ENCODE measurements at regions not wholly inside any gene's neighbourhood (a gene's known extent, or its start where the extent isn't known, plus 50 kb on each side); places are given as distances from the start of the nearest gene placed in this dataset.

DNA sequence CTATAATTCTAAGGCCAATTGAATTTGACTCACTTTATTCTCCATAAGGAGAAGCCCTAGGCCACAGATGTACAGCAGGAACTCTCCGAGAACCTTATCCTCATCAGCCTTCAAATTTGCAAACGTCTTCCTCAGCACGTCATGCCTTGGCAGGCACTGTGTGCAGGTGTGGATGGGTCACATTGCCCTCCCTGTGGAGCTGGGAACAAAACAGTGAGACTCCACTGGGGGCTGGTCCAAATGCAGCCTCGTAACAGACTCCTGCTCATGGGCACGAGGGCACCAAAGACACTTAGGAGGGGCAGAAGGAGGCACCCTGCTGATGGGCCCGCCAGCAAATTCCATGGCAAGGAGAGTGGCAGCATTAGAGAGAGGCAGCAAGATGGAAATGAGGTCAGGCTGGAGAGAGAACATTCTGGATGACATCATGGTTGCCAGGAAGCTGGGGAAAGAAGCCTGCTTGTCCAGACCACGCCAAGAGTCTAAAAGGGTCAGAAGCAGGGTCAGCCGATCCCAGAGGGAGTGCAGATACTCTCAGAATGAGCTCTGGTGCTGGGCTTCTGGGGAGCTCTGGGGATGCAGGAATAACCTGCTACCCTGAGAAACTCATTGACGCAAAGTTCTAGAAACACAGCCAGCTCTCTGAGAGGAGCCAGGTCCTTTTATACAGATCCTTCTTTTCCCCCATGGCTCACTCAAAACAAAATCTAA lies 242.2 kb downstream of the B3GLCT start:
- no peak for DNase-seq (ENCODE audit: low read depth)

GRCh38 chr13:31442571-31442970 lies 242.8 kb downstream of the B3GLCT start:
- DNase-seq (ENCODE audit: low read depth) = no peak

DNA sequence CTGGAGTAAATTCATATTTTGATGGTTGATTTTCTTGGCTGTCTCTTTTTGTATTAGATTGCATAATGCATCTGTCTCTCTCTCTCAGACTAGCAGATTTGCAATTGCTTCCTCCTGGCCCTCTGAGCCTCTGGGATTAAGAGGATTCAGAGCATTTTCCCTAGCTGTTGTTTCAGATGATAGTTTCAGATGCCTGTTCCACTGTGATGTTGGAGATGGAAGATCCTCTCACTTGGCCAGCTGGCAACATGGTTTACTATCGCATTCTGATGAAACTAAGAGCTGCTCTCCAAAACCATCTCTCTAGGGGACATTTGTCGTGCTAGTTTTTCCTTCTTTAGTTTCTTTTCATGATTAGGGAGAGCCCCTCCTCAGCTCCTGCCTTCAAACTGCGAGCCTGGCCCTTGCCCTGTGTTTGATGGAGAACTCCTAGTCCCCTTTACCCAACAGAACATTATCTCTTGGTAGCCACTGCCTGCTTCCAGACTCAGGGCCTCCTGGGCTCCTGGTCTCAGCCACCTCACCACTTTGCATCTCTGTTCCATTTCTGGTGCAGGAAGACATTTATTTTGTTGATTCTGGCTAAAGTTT lies 244.6 kb downstream of the B3GLCT start:
- no peak for DNase-seq (ENCODE audit: low read depth)

GRCh38 chr13:31452525-31452924 lies 252.8 kb downstream of the B3GLCT start:
- DNase-seq (ENCODE audit: low read depth) = no peak

DNA sequence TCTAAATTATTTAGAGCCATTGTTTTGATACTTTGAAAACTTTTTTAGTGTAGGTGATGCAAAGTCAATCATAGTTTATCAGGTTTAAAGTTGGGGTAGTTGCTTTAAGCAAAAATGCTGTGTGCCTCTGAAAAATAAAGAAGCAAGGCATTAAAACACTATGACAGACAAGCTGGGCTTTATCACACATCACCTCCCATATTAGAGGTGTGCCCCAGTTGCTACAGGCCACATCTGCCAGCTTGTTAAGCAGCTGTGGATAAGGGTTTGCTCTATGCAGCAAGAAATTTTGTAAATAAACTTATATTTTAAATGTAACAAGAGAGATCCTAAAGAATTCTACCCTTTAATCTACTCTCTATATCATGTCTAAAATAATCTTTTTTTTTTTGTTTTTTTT lies 255.8 kb downstream of the B3GLCT start:
- no peak for DNase-seq (ENCODE audit: low read depth)

- DNase-seq (ENCODE audit: low read depth) = no peak
These were observed 256.3 kb downstream of the B3GLCT start for GRCh38 chr13:31456056-31456455.

GRCh38 chr13:31460061-31460460 lies 260.3 kb downstream of the B3GLCT start:
- no peak for DNase-seq (ENCODE audit: low read depth)

- DNase-seq (ENCODE audit: low read depth) = no peak
These were observed 262.1 kb downstream of the B3GLCT start for GRCh38 chr13:31461923-31462322.

- DNase-seq (ENCODE audit: low read depth) = no peak
These were observed 263.0 kb downstream of the B3GLCT start for GRCh38 chr13:31462766-31463165.

GRCh38 chr13:31468114-31468902 lies 268.5 kb downstream of the B3GLCT start:
- DNase-seq (ENCODE audit: low read depth) = no peak

- no peak for DNase-seq (ENCODE audit: low read depth)
These were observed 269.6 kb downstream of the B3GLCT start for GRCh38 chr13:31469377-31469776.

DNA sequence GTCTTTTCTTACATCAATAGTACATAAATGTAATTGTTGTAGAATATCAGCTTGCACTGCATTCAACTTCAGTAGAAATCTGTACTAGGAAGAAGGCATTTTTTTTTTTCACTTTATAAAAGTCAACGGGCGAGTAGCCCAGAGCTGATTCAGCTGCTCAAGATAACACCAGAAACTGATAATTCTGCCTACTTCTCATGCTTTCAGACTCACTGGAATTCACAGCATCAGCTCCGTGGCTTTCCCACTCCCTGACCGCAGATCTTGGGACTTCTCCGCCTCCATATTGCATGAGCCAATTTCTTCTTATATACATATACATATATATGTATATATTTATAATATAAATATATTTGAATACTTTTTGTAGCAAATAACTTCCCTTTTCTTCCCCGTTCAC lies 263.1 kb upstream of the RXFP2 start:
- DNase-seq (ENCODE audit: low read depth) = no peak

DNA sequence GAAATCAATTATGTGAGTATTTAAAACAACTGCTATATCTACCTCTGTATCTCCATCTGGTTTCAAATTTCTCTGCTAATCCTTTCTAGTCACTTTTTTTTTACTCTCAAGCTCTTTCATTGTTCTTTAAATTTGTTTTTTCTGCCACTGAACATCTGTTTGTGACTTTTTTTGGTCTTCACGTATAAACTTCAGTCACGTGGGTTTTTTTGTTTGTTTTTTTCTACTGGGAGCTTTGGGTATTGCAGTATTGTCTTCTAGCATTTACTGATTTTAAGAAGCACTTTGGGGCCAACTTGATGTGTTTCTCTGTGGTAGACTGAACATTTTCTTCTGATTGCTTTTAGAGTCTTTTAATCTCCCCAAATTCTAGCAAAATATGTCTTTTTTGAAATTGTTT lies 262.6 kb upstream of the RXFP2 start:
- no peak for DNase-seq (ENCODE audit: low read depth)

GRCh38 chr13:31477961-31478360 lies 261.4 kb upstream of the RXFP2 start:
- DNase-seq (ENCODE audit: low read depth) = no peak

DNA sequence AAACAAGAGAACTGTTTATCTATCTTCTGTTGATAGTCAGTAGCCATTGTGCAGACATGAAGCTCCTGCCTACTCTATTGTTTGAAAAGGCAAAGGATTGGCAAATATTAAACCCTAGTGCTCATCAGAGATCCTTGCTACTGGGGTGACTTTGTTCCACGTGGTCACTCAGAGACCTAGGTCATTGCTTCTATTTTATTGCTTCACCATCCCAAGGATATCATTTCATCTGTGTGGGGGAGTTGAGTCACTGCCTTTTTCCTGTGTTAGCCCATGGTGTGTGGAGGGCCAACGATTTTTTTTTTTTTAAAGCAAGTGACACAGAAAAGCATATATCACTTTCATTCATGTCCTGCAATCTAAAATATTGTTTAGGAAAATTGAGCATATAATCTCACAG lies 254.1 kb upstream of the RXFP2 start:
- DNase-seq (ENCODE audit: low read depth) = no peak

DNA sequence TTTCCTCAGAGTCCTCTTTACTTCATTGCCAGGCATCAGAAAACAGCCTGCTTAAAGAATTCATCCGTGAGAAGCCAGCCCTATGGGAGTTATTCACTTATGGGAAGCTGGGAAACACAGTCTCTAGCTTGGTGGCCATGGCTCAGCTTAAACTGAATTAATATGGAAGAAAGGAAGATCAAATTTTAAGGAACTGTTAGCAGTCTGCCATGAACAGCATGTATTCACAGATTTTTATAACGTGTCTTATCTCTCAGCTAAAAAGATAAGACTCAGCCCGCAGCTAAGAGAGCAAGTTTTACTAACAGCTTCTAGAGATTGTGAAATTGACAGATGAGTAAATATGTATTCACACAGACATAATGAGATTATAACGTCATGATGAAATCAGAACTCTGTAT lies 253.7 kb upstream of the RXFP2 start:
- no peak for DNase-seq (ENCODE audit: low read depth)

GRCh38 chr13:31495336-31495735 lies 244.0 kb upstream of the RXFP2 start:
- DNase-seq (ENCODE audit: low read depth) = no peak

DNA sequence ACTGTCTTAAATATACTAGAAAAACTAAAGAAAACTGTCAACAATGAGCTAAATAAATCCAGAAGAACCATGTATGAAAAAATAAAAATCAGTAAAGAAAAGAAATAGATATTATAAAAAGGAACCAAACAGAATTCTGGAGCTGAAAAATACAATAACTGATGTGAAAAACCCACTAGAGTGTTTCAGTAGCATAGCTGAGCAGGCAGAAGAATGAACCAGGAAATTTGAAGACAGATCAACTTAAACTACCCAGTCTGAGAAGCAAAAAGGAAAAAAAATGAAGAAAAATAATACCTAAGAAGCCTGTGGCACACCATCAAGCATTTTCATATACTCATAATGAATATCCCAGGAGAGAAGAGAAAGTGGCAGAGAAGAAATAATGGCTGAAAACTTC lies 240.1 kb upstream of the RXFP2 start:
- no peak for DNase-seq (ENCODE audit: low read depth)

- no peak for DNase-seq (ENCODE audit: low read depth)
These were observed 235.7 kb upstream of the RXFP2 start for GRCh38 chr13:31503626-31504025.

DNA sequence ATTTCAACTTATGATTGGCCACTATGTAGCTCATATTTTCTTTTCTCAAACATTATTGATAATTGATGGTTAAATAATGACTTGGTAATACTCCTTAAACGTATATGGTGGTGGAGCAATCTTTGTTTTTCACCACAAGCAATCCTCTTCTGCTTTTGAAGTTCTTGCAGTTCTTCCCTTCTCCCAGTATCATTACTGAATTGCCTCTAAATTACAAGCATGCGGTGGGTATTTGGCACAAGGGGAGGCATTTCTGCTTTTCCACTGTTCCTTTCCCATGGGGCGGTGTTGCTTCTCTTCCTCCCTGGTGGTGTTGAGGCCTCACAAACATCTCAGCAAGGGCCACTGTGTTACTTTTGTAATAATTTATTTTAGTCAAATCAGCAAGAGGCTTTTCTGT lies 234.4 kb upstream of the RXFP2 start:
- DNase-seq (ENCODE audit: low read depth) = no peak

GRCh38 chr13:31512331-31512730 lies 227.0 kb upstream of the RXFP2 start:
- DNase-seq (ENCODE audit: low read depth) = no peak

DNA sequence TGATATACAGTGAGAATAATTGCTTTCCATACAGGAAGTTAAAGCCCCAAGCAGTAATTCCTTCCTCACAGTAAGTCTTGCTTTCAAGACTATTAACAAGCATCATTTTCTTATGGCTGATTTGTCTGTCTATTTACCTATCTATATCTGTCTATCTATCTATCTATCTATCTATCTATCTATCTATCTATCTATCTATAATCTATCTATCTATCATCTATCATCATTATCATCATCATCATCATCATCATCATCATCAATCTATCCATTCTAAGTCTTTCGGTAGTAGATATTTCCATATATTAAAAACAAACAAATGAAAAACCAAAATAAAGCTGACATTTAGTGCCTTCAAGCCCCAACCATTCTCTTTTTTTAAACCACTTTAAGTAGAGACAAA lies 224.4 kb upstream of the RXFP2 start:
- no peak for DNase-seq (ENCODE audit: low read depth)

DNA sequence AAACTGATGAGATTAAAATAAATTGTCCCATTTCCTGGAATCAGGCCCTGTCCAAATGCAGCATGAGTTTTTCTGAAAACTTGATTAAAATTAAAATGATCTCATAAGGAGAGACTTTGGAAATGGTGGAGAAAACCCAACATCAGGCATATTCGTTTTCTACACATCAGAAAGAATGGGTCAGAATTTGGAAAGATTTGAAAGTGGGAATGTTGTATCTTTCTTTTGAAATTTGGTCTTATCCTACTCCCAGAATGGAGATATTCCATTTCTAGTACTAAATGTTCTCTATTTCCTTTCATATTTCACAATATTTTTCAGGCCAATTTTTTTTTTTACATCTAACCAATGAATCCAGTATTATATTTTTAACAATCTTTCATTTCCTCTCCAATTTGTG lies 223.9 kb upstream of the RXFP2 start:
- DNase-seq (ENCODE audit: low read depth) = no peak

All from stimulated activated CD8-positive, alpha-beta memory T cell treated with anti-CD3 and anti-CD28 coated beads, Interleukin-15, amount 100 ng/mL, for 1 hour (primary cell).